ENCODE measurements at regions not wholly inside any gene's neighbourhood (a gene's known extent, or its start where the extent isn't known, plus 50 kb on each side); places are given as distances from the start of the nearest gene placed in this dataset.

- no peaks in the 10 kb centered on the region for H3K9me3 Mint-ChIP-seq
- no CpG with 5 or more reads among the region's 6 CpGs for WGBS (ENCODE audit: extremely low coverage, insufficient read length, low lambda C conversion rate)
- H3K4me2 ChIP-seq (ENCODE audit: insufficient read depth, insufficient read length, low read length): no peak overlapping the region
- no peak overlapping the region for H2AK5ac ChIP-seq (ENCODE audit: insufficient read length, low read length)
- peaks cover 4% of the 10 kb centered on the region; the same call in 1 of the 2 replicates for H3K27me3 Mint-ChIP-seq (ENCODE audit: low read depth)
- no peaks in the 10 kb centered on the region for H3K79me2 ChIP-seq (ENCODE audit: insufficient read depth, low read length)
- H4K8ac ChIP-seq (replicated peaks; ENCODE audit: insufficient read length, low read depth, low read length): no peak overlapping the region
- no peak overlapping the region for H4K5ac ChIP-seq (ENCODE audit: insufficient read length, low read depth, low read length)
- H2BK15ac ChIP-seq (ENCODE audit: low read depth, low read length): no peak overlapping the region
- H2BK5ac ChIP-seq (ENCODE audit: insufficient read length, low read length): no peak overlapping the region
- no peak overlapping the region for H2BK20ac ChIP-seq (ENCODE audit: low read depth, low read length, poor library complexity, severe bottlenecking)
- H3K27me3 ChIP-seq (ENCODE audit: insufficient read depth, low read length): no peaks in the 10 kb centered on the region
- H3K79me1 ChIP-seq (ENCODE audit: insufficient read depth, low read depth, low read length, poor library complexity, severe bottlenecking): no peaks in the 10 kb centered on the region
- H3K56ac ChIP-seq (ENCODE audit: insufficient read length, low read depth, low read length): no peak overlapping the region
- no peak overlapping the region for H3K9ac ChIP-seq (ENCODE audit: extremely low read depth, insufficient read length, low read length)
- H3T11ph ChIP-seq (ENCODE audit: low read length): no peak overlapping the region
- H2BK120ac ChIP-seq (ENCODE audit: low read depth, low read length, poor library complexity, severe bottlenecking): no peak overlapping the region
- no peaks in the 10 kb centered on the region for H3K23me2 ChIP-seq (ENCODE audit: insufficient read length, low read depth, low read length, poor library complexity, severe bottlenecking)
- H3K4me1 Mint-ChIP-seq: peaks cover 6 to 8% of the 10 kb centered on the region in 2 experiments; a peak in 3 of 4 replicates
- no peaks in the 10 kb centered on the region for H3K36me3 Mint-ChIP-seq (ENCODE audit: insufficient read depth in 1 of 3, low read depth in 3 of 3)
- H3K18ac ChIP-seq (ENCODE audit: insufficient read length, low read depth, low read length): no peak overlapping the region
- no peak overlapping the region for H4K91ac ChIP-seq (ENCODE audit: insufficient read length, low read depth, low read length)
- no peak overlapping the region for H3K14ac ChIP-seq (ENCODE audit: insufficient read depth, low read length)
- no peaks in the 10 kb centered on the region for H3K9me3 ChIP-seq (ENCODE audit: control insufficient read depth, low read depth, low read length)
- no peak overlapping the region for H3K27ac Mint-ChIP-seq
- DNase-seq: no peak
- no peaks in the 10 kb centered on the region for H4K20me1 ChIP-seq (ENCODE audit: control insufficient read depth, insufficient read depth, insufficient read length)
- no peak overlapping the region for H2BK12ac ChIP-seq (ENCODE audit: insufficient read length, low read depth, low read length)
- no peak overlapping the region for H3K23ac ChIP-seq (ENCODE audit: insufficient read length, low read depth, low read length)
- H3K4me3 Mint-ChIP-seq: no peak overlapping the region
- no peak overlapping the region for H3K27ac ChIP-seq (ENCODE audit: insufficient read length, low read depth, low read length)
- TF ChIP-seq CTCF (conservative IDR thresholded peaks at IDR 0.05): no peak
- no peak overlapping the region for H2AFZ ChIP-seq (ENCODE audit: low read length)
- 0 out of 2 replicates have a peak, but pooled peaks cover 3% of the 10 kb centered on the region for H3K4me1 ChIP-seq (ENCODE audit: insufficient read depth, low read length)
- H3K4ac ChIP-seq (ENCODE audit: low read depth, low read length): no peak overlapping the region
Observed at GRCh38 chr4:152099061-152099425, 338.2 kb upstream of the GATB start.
